ENCODE measurements at regions not wholly inside any gene's neighbourhood (a gene's known extent, or its start where the extent isn't known, plus 50 kb on each side); places are given as distances from the start of the nearest gene placed in this dataset.

DNA sequence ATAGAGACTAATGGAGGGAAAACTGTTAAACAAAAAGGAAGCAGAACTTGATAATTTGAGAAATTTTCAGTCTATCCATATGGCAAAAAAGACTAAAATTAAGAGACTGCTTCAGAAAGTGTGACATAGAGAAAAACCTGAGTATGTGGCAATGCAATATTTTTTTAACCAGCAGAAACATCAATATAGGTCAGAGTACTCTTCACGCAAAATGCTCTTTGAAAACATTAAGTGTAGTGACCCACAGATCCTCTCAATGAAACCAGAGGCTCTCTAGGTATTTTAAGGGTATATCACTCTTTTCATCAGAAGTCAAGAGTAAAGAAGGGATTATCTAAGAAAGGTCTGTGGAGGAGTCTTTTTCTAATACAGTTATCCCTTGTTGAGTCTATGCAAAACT lies 1394.8 kb downstream of the DSC3 start:
- TF ChIP-seq, protein P1, sequence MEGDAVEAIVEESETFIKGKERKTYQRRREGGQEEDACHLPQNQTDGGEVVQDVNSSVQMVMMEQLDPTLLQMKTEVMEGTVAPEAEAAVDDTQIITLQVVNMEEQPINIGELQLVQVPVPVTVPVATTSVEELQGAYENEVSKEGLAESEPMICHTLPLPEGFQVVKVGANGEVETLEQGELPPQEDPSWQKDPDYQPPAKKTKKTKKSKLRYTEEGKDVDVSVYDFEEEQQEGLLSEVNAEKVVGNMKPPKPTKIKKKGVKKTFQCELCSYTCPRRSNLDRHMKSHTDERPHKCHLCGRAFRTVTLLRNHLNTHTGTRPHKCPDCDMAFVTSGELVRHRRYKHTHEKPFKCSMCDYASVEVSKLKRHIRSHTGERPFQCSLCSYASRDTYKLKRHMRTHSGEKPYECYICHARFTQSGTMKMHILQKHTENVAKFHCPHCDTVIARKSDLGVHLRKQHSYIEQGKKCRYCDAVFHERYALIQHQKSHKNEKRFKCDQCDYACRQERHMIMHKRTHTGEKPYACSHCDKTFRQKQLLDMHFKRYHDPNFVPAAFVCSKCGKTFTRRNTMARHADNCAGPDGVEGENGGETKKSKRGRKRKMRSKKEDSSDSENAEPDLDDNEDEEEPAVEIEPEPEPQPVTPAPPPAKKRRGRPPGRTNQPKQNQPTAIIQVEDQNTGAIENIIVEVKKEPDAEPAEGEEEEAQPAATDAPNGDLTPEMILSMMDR (IDR thresholded peaks at IDR 0.05): no peak
- Histone ChIP-seq H3K27ac (no peak overlapping the region), H3K4me3 (no peak overlapping the region)
- DNase-seq (ENCODE audit: low spot score): no peak

GRCh38 chr18:29644276-29644675 lies 1398.3 kb downstream of the DSC3 start:
- H3K27ac ChIP-seq: no peak overlapping the region
- TF ChIP-seq, protein P1 (IDR thresholded peaks at IDR 0.05): no peak
- no peak overlapping the region for H3K4me3 ChIP-seq
- DNase-seq (ENCODE audit: low spot score): no peak

DNA sequence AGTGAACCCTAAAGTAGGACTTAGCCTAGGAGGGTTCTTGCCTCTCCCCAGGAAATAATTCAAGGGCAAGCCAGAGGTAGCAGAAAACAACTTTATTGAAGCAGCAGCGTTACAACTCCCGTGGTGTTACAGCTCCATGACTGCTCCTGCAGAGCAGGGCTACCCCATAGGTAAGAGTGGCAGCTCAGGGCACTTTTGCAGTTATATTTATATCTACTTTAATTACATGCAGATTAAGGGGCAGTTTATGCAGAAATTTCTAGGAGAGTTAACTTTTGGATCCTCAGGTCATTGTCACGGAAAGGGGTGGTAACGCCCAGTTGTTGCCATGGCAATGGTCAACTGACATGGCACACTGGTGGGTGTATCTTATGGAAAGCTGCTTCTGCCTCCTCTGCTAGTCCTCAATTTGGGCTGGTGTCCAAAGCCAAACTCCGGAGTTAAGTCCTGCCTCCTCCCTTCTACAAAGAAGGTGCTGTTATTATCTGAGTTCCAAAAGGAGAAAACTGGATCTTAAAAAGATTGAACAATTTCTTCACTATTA lies 1413.0 kb downstream of the DSC3 start:
- H3K27ac ChIP-seq: no peak overlapping the region
- H3K4me3 ChIP-seq: no peak overlapping the region
- no peak for DNase-seq (ENCODE audit: low spot score)
- TF ChIP-seq, protein P1 (IDR thresholded peaks at IDR 0.05): no peak

DNA sequence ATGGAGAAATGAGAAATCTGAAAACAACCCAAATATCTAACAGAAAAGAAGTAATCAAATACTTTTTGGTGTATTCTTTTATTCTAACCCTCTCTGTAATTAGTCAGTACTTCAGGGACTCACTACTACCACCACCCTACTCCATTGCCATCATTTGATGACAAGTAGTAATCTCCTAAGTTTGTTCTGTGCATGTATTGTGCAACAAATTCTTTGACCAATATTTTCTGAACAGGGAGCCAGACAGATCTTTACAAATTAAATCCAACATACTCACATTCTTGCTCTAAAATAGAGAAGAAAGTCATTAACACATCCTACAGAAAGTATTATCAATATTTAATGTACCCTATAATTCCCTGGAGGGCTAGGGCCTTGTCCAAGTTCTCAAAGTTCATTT lies 1416.4 kb downstream of the DSC3 start:
- DNase-seq (ENCODE audit: low spot score): no peak
- TF ChIP-seq, protein P1 (IDR thresholded peaks at IDR 0.05): no peak
- Histone ChIP-seq H3K27ac (no peak overlapping the region), H3K4me3 (no peak overlapping the region)

GRCh38 chr18:29616867-29617266 lies 1425.7 kb downstream of the DSC3 start:
- no peak for DNase-seq (ENCODE audit: low spot score)
- TF ChIP-seq, protein P1 (IDR thresholded peaks at IDR 0.05): no peak
- Histone ChIP-seq H3K27ac (no peak overlapping the region), H3K4me3 (no peak overlapping the region)

- no peak overlapping the region for H3K27ac ChIP-seq
- no peak for DNase-seq (ENCODE audit: low spot score)
- TF ChIP-seq, protein P1 (IDR thresholded peaks at IDR 0.05): no peak
Measured at GRCh38 chr18:29608982-29609381, 1432.1 kb upstream of the CDH2 start.

GRCh38 chr18:29605365-29605764 lies 1428.4 kb upstream of the CDH2 start:
- TF ChIP-seq, protein P1 (IDR thresholded peaks at IDR 0.05): no peak
- DNase-seq (ENCODE audit: low spot score): no peak
- H3K4me3 ChIP-seq: no peak overlapping the region
- H3K27ac ChIP-seq: no peak overlapping the region

More at GRCh38 chr18:29608982-29609381, 1432.1 kb upstream of the CDH2 start:
- no peak overlapping the region for H3K4me3 ChIP-seq
